ENCODE measurements at regions not wholly inside any gene's neighbourhood (a gene's known extent, or its start where the extent isn't known, plus 50 kb on each side); places are given as distances from the start of the nearest gene placed in this dataset.

GRCh38 chr22:23405366-23405851 is 174.7 kb downstream of the IGLL1 start:
- no peak for DNase-seq

DNA sequence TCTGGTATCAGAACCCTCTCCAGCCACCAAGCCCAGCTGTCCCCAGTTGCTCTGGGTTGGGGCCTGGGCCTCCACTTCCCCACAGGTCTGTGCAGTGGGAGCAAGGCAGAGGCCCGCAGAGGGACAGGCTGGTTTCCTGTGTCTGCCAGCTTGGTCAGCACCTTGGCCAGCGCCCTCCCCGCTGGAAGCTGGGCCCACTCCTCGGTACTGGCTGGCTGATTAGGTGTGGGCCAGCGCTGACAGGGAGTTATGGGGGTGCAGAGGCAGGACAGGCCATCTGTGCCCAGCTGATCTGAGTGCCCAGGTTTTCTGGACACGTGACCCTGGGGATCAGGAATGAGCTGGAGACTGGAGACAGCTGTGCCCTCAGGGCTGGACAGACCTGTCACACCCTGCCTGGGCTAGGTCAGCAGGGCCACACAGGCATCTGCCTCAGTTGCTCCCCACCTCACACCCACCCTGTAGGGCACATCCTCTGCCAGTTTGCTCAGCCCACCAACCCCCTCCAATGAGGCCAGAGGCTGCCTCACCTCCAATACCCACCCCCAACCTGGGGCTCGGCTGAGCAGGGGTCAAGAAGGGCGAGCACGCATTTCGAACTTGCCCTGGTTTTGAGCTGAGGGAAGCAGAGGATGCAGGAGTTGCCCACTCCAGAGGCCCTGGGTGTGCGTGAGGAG is 175.3 kb downstream of the IGLL1 start:
- no peak for DNase-seq

DNA sequence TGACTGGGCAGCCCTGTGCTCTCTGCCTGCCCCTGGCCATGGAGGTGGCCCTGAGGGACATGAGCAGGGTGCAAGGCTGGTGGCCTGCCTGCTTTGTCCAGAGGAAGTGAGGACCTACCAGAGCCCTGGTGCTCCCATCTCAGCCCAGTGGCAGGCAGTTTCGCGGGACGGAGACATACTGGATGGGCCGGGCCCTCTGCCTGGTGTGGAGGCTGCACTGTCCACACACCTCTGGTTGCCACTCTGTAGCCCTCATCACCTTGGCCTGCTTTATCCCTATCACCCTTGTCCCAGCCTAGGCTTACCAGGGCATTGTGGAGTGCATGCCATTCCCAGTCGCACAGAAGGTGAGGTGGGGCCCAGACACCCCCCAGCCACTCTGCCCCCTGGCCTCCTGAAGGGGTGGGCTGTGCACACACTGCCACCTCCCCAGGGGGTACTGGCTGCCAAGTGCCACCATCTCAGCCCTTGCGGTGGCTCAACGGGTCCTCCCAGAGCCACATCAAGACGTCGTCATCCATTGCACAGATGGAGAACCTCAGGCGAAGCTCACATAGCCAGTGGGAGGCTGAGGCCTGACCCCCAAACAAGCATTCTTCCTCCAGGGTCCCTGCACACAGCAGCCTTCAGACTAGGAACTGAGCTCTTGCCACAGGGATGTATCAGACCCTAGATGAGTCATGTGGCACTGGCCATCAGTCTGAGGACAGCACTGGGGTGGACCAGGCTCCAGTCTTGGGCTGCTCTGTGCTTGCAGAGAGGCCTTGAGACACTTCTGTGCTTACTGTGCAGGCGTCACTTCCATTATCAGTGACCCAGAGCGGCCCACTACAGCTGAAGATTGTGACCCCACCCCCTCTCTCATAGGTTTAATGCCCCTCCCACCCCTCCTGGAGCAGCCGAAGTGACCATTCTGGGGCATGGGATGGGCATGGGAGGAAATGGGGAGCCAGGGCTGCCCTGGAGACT is 176.1 kb downstream of the IGLL1 start:
- no peak for DNase-seq

DNA sequence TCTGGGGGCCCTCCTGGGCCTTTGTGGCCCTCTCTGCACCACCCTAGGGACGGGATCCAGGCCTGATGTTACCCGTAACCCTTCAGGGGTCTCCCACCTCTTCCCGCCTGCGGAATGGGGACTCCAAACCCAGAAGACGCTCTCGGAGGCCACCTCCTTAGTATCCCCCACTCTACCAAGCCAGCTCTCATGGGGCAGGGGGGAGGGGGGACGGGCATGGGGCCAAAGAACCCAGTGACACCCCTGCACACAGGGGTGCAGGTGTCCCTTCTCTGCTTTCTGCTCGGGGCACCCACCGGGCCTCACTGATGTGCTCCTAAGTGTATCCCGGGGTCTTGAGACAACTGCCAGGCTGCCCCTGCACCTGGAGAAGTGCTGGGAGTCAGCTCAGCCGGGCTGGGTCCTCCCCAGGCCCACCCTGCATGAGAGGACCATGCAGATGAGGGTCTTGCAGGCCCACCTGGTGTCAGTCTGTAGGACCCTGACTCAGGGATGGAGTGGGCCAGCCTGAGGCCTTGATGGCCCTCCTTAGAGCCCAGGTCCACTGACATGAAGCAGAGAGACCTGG is 176.9 kb downstream of the IGLL1 start:
- DNase-seq, result no peak

- peak; percentile 76 for DNase-seq
These were observed 177.6 kb downstream of the IGLL1 start for GRCh38 chr22:23402275-23403151.

- DNase-seq, result no peak
These were observed 178.2 kb downstream of the IGLL1 start for GRCh38 chr22:23401910-23402274.

DNA sequence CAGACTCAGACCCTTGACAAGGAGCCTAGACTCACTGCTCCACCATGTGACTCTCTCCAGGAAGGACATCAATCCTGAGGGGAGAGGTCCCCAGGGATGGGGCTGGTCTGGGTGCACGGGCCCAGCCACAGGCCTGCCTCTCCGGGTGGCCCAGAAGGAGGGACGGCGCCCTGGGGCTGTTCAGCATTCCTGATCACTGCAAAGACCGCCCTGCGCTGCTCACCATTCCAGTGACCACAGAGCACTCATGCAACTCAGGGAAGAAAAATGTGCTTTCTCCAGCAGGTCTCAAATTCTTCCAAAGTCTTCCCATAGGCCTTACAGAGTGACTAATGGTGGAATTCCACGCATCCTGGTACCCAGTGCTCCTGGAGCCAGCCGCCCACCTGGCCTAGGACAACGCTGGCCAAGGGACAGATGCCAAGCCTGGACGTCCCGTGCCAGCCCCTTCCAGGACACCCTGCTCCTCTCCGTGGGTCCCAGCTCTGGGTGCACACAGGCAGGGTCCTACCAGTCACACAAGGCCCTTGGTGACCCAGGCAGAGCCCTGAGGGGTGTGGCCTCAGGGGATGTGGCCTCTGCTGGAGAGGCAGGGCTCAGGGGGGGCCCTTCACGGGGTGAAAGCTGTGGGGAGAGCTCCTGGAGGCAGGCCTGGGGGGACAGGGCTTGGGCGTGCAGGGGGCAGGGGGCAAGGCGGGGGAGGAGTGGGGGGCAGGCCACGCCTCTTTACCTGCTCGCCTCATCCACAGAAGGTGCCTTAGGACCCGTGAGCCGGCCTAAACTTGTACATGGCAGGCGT is 178.8 kb downstream of the IGLL1 start:
- DNase-seq, result no peak

- DNase-seq, result no peak
These were observed 179.7 kb downstream of the IGLL1 start for GRCh38 chr22:23400286-23400981.

DNA sequence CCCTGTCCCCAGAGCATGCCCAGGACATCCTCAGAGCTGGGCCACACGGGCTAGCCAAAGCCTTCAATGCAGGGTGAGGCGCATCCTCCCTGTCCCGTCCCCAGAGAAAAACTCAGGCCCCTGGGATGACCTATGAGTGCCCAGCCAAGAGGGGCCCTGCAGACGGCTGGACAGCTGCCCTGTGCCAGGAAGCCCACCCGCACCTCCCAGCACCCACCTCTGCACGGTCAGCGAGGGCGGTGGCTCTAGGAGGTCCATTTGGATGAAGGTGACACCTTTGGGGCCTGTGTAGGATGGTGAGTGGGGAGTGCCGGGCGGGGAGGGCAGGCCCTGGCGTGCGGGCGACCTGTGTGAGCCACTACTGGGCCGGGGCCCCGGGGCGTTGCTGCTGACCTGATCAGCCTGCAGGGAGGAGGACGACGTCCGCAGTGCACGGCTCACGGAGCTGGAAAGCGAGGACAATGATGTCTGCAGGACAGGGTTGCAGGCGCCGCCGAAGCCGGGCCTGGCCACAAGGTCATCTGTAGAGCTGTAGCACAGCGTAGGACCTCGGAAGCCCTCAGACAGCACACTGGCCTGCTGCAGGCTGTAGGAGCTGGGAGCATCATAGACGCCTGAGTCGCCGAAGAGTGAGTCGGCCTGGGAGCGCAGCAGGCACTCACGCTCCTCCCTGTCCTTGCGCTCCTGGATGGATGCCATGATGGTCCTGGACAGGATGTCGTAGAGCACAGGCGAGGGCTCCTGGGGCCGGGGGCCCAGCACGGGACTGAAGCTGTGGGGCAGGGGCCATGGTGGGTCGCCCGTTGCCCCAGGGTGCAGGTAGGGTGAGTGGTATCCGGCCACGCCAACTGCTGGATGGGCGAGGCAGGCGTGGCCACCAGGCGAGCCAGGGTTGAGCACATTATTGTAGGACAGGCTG is 180.5 kb downstream of the IGLL1 start:
- DNase-seq, result no peak

GRCh38 chr22:23398701-23399366 is 181.3 kb downstream of the IGLL1 start:
- no peak for DNase-seq

DNA sequence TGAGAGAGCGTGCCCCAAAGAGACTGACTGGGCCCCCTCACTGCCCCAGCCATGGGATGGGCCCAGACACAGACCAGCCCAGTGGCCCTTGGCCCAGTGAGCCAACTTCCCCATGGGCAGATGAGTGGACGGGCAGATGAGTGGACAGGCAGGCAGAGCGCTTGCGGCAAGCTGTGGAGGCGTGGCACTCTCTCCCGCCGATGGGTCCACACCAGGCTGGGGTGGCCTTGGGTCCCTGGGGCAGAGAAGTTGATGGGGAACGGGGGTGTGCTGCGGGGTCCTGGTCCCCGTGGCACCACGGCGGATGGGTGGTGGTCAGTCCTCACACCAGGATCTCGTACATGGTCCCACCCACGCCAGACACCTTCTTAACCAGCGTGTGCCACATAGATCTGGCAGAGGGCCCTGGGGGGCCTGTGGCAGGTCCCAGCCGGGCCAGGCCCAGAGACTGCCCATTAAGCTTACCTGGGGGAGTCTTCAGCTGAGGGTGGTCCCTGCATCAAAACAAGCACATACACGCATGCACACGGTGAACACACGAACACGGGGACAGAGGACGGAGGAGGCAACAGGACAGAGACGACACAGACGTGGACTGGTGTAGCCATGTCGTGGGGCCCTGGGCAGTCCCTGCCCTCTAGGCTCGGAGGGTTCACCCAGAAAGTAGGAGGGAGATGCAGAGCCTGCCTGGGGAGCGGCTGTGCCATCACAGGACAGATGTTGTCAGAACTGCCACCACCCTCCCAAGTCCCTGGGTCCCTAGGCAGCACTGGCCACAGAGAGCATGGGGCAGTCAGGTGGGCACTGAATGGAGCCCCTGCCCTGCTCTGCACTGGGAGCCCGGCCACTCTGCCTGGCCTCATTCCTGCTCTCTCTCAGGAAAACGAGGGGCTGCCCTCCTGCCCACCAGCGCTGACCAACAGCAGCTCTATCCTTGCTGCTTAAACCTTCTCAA is 182.2 kb downstream of the IGLL1 start:
- no peak for DNase-seq

DNA sequence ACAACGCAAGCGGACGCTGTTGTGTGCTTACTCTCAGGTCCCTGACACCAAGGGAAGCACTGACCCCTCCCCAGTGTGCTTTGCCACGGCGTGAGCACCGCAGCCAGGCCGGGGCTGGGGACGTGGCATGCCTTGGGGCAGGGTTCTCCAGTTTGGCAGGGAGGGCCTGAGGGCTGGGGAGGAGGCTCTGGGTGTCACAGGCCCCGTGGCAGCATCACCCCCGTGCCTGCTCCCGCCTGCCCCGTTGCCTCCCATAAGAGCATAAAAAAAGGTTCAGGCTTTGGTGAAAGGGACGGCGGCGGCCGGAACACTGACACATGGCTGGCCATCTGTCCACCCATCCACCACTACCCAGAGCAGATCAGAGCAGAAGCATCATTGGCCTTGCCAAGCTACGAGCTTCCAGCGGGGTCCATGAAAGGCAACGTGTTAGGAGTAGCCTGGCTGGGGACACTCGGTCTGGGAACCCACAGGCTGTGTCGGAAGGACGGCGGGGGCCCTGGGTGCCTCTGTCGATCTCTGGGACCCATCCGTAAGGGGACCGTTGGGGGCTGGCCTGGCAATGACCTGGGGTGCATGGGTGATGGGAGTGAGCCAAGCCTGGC is 183.0 kb downstream of the IGLL1 start:
- no peak for DNase-seq

- no peak for DNase-seq
These were observed 183.6 kb downstream of the IGLL1 start for GRCh38 chr22:23396362-23397007.

DNA sequence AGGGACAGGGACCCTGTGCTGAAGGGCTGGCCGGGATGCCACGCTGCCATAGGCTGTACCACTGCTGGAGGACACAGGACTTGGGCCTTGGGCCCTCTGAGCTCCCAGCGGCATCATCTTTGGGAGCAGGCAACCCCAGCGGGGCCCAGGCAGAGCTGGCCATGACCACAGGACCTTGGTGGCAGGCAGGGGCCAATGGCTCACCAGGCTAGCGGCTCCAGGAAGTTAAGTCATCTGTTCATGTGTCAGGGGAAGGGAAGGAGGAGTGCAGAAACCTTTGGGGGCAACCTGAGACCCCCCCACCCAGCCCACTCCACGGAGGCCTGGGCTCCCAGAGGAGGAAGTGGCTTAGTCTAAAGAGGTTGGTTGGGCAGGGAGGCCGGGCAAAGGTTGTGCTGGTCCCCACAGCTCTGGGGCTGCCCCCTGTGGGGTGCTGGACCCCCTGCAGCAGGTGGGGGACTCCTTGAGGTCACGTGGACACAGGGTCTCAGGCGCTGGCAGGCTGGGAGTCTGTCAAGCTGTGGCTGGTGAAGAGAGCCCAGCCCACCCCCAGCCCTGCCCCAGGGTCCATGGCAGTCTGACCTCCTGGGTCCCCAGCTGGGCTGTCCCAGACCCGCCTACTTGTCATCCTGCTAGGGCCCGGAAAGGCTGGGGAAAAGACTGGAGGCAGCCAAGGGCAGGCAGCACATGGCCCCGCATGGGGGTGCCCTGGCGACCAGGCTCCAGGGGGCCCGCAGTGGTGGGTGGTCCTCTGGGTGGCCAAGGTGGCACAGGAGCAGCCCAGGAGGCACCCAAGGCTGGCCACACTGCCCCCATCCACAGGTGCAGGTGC is 184.3 kb downstream of the IGLL1 start:
- DNase-seq, result peak; percentile 42

- peak; percentile 35 for DNase-seq
These were observed 185.4 kb downstream of the IGLL1 start for GRCh38 chr22:23394525-23395326.
